K562 (cell line): ENCODE measurements at regions not wholly inside any gene's neighbourhood (a gene's known extent, or its start where the extent isn't known, plus 50 kb on each side); places are given as distances from the start of the nearest gene placed in this dataset.

Source experiments
- BRF1 ChIP-seq: IDR thresholded peaks from 3 replicates; pipeline ENCODE4 v1.6.1; 2011; ENCODE audit warnings: borderline replicate concordance, mild to moderate bottlenecking; ENCODE audit not compliant: insufficient read length; ENCODE audit errors: extremely low read depth
- CREM ChIP-seq: IDR thresholded peaks from 2 replicates; pipeline ENCODE4 v1.6.1; 2014; ENCODE audit warnings: antibody characterized with exemption, low read depth
- EGR1 ChIP-seq: fragments of 450-650 bp; conservative IDR thresholded peaks from 2 replicates; pipeline ENCODE4 v1.6.1; 2017; ENCODE audit warnings: mild to moderate bottlenecking
- MGA ChIP-seq: fragments of 450-650 bp; IDR thresholded peaks from 2 replicates; pipeline ENCODE4 v1.6.1; 2016; ENCODE audit warnings: mild to moderate bottlenecking, moderate library complexity
- MTA2 ChIP-seq: fragments of 450-650 bp; IDR thresholded peaks from 2 replicates; pipeline ENCODE4 v1.6.1; 2016; ENCODE audit warnings: low read depth
- NFIX ChIP-seq: fragments of 250-450 bp; sonication (Bioruptor Pico); IDR thresholded peaks from 2 replicates; pipeline ENCODE4 v1.4.0; 2020; ENCODE audit warnings: low read depth, mild to moderate bottlenecking, moderate library complexity
- SOX6 ChIP-seq: fragments of 450-650 bp; IDR thresholded peaks from 2 replicates; pipeline ENCODE4 v1.6.1; 2014; ENCODE audit warnings: mild to moderate bottlenecking
- STAG1 ChIP-seq: sonication (generic); formaldehyde crosslinking; IDR thresholded peaks from 2 replicates; pipeline ENCODE4 v1.5.0; 2020; ENCODE audit warnings: missing genetic modification reagents, borderline replicate concordance
- STAT5A ChIP-seq: IDR thresholded peaks from 2 replicates; pipeline ENCODE4 v1.6.1; 2012; ENCODE audit warnings: low read length, inconsistent platforms, borderline replicate concordance
- ZNF143 ChIP-seq: sonication (generic); formaldehyde crosslinking; IDR thresholded peaks from 2 replicates; pipeline ENCODE4 v1.9.0; 2022; ENCODE audit warnings: mild to moderate bottlenecking, missing genetic modification reagents
- TF ChIP-seq, protein P1 (sequence below), 2 experiments: fragments of 200-800 bp in 1 of 2; sonication (Bioruptor generic) in 1 of 2; sonication (generic) in 1 of 2; formaldehyde crosslinking in 1 of 2; IDR thresholded peaks in 1 of 2; conservative IDR thresholded peaks in 1 of 2; 2 replicates each; pipeline versions ENCODE4 v1.5.0 to v1.6.1; 2016 to 2020; ENCODE audit warnings: missing compliant biosample characterization in 1 of 2, missing genetic modification characterization in 1 of 2, missing genetic modification reagents in 1 of 2
- TF ChIP-seq, protein P2 (sequence below): fragments of 200-800 bp; sonication (Bioruptor generic); IDR thresholded peaks from 2 replicates; pipeline ENCODE4 v1.6.1; 2017; ENCODE audit warnings: missing genetic modification characterization, missing compliant biosample characterization

DNA sequence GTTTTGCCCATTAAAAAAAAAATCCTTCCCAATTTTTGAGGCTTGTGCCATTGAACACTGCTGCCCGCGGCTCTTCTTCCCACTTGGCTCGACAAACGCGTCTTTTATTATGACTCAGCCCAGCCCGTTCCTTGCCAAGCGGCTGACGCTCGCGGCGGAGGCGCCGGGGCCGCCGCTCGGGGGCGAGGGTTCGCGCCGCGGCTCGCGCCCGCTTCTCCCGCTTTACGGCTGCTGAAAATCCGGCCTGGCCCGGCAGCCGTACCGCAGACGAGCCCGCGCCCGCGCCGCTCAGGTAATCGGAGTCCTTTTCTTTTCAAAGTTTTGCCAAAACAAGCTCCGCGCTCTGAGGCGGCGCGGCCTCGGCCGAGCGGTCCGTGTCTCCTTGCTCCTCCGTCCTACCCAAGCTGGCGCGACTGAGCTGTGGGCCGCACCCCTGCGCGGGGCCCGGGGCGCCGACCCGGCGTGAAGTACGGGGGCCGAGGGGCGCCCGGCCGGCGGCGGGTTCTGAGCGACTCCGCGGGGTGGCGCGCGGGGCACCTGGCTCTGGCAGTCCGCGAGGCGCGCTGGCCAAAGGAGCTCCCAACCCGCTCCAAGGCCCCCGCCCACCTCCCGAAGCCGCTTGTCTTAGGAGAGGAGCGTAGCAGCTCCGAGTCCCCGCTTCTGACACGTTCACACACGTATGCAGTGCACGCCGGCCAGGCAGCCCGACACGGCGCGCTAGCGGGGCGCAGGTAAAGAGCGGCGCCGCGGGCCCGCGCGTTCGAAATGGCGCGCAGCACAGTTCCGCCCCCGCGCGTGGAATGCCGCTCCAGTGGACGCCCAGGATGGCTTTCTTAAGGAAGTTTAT, 418.2 kb upstream of the NAALADL2 start (continued):
- TF ChIP-seq, protein P1, sequence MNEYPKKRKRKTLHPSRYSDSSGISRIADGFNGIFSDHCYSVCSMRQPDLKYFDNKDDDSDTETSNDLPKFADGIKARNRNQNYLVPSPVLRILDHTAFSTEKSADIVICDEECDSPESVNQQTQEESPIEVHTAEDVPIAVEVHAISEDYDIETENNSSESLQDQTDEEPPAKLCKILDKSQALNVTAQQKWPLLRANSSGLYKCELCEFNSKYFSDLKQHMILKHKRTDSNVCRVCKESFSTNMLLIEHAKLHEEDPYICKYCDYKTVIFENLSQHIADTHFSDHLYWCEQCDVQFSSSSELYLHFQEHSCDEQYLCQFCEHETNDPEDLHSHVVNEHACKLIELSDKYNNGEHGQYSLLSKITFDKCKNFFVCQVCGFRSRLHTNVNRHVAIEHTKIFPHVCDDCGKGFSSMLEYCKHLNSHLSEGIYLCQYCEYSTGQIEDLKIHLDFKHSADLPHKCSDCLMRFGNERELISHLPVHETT (CRISPR knock-in tag; conservative IDR thresholded peaks at IDR 0.05 in 1 of 2, IDR thresholded peaks at IDR 0.05 in 1 of 2): peak in 1 of 2 experiments; percentile 51; a peak in 1 of 4 replicates
- TF ChIP-seq BRF1: no peak
- TF ChIP-seq MTA2: no peak
- no peak for TF ChIP-seq ZNF143 (CRISPR knock-in tag)
- peak; percentile 73 for TF ChIP-seq MGA
- TF ChIP-seq EGR1: peak; percentile 77
- TF ChIP-seq NFIX (CRISPR knock-in tag): no peak
- TF ChIP-seq STAG1 (CRISPR knock-in tag): no peak
- TF ChIP-seq, protein P2, sequence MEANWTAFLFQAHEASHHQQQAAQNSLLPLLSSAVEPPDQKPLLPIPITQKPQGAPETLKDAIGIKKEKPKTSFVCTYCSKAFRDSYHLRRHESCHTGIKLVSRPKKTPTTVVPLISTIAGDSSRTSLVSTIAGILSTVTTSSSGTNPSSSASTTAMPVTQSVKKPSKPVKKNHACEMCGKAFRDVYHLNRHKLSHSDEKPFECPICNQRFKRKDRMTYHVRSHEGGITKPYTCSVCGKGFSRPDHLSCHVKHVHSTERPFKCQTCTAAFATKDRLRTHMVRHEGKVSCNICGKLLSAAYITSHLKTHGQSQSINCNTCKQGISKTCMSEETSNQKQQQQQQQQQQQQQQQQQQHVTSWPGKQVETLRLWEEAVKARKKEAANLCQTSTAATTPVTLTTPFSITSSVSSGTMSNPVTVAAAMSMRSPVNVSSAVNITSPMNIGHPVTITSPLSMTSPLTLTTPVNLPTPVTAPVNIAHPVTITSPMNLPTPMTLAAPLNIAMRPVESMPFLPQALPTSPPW (CRISPR knock-in tag): peak; percentile 35
- no peak for TF ChIP-seq STAT5A
- TF ChIP-seq CREM: peak; percentile 53; the same call in 1 of the 2 replicates
- no peak for TF ChIP-seq SOX6
